Fibroblast of peridontal ligament (primary cell): ENCODE measurements at regions not wholly inside any gene's neighbourhood (a gene's known extent, or its start where the extent isn't known, plus 50 kb on each side); places are given as distances from the start of the nearest gene placed in this dataset.

Experiments
- DNase-seq: peaks from one replicate; pipeline ENCODE4 v3.0.0-alpha.2; 2010; ENCODE audit errors: extremely low read depth

DNA sequence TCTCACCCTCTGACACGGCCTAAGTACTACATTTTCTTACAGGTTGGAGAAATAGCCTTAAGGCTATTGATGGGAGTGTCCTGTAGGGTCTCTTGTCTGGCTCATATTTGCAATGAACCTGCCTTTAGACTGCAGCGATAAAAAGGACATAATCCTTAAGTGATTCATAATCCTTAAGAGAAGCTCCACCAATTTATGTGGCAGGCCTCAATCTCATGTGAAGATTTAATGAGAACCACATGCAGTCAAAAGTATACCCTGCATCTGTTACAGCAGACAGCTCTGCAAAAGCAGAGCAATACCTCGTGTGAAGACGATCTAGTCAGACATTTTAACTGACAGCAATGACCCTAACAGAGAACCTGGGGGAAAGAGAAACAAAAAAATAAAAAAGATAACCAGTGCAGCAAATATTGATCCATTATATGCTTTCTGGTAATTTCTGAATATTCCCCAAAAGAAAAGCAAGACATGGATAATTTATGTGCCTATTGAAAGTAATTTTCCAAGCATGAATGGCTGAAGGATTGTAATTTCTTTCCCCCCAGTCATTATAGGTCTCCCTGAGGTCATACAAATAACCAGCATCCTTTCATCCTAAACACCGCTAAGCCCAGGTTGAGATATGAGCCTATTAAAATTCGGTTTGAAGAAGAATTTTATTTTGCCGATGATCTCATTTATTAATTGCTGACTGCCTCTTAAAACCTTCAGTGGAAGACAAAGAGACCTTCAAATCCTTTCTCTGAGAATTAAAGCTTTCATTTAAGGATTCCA, 321.8 kb upstream of the NBEA start:
- peak; percentile 5 for DNase-seq

DNA sequence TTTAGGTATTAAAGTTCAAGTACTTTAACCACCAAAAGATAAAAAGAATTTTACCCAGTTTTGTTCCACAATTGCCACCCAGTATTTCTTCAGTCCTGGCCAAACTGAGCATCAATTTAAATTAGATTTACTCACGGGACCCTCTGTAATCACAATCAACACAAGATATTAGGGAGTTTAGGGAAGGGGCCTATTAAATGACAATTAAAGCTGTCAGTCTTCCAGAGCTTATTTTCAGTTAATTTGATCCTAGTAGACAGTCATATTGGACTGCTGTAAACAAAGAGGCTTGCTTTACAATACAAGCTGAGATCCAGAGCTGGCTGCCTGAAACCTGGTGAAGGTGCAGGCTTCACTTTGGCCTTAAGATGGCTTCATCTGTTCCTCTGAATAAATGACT, 321.2 kb upstream of the NBEA start:
- no peak for DNase-seq

DNA sequence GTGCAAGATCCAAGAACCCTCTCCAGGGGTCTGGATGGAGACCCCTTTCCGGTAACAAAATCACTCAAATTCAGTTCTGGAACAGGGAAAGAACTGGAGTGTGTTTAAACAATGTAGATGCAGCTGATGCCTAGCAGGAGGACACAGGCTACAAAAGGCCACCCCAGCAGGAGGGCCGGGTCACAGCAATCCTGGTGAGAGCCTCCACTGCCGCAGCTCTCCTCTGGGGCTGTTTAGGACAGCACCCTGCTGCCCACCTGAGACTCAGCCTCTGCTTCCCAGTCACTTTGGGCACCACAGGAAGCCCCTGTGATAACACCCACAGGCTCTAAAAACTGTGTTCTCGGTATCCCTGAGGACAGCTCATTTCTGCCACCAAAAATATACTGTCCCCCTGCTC, 318.7 kb upstream of the NBEA start:
- DNase-seq: no peak

DNA sequence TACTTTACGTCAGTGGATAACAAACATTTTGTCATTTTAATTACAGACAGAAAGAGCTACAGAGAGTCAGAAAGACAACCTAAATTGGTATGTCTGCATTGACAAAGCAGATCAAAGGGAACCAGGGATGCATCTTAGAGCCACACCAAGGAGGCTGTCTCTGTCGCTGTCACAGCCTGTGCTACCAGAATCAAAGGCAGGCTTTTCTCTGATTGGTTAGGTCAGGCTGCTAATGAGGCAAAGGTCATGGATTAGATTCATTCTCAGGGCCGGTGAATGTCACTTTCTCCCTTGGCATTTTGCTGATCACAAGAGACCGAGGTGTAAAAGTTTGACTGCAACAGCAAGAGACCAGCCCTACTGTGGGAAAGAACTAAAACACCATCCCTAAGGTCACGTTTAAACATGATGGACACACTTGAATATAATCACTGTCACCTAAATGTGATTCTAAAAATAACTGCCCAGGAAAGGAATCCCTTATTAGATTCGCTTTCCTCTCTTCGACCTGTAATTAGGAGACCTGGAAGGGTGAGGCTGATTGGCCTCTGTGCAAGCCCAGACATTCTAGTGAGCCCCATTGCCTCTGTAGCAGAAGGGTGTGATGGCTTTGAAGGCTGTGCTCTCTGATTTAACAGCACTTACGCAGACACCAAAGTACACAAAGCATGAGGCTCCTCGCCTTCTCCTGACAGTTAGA, 314.4 kb upstream of the NBEA start:
- no peak for DNase-seq

DNA sequence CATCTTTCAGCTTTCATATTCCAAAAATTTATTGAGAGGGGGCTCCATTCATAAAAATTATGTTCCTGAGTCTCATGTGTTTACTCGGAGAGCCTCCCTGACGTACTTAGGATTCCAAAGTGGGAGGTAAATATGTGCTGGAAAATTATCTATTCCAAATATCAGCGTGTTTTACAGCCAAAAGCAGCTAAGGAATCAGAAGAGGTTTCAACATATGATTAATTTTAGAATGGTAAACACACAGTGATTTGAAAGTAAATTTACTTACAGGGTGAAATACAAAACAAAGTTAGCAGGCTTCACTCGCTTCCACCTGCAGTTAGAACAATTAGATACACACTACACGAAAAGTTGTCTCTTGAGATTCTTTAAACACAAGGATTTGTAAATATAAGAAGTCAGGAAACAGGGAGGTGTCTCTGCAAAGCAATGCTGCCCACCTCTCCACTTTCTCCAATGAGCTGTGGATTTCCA, 313.8 kb upstream of the NBEA start:
- no peak for DNase-seq

DNA sequence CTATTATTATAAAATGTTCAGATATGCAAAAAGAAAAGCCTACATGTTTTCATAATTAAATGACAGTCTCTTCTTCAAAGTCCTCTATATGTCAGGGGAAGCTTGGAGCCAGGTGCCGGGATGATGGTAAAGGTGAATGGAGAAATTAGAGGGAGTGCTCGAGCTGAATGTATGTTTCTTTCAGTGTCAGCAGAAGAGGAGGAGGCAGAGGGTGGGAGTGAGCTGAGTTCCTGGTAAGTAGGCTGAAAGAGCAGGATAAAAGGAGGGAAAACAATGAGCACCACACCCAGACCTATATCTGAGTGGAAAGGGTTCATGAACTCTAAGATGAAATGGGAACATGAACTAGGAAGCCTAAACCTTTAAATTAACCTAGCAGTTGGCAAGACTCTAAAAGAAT, 307.6 kb upstream of the NBEA start:
- DNase-seq: no peak

DNA sequence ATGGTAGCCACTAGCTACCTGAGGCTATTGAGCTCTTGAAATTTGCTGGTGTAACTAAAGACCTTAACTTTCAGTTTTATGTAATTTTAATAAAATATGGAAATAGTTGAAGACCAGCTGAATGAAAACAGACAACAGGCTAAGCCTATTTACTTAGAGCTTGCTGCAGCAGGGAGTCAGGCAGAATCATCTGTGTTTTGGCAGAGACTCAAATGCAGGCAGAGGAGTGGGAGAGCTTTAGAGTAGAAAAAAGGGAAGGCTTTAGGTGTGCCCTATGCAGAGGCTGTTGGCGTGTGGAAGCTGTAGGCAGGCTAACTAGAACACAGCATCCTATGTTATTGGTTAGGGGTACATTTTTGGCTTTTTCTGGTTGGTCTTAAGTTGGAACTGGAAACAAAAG, 304.9 kb upstream of the NBEA start:
- no peak for DNase-seq

DNA sequence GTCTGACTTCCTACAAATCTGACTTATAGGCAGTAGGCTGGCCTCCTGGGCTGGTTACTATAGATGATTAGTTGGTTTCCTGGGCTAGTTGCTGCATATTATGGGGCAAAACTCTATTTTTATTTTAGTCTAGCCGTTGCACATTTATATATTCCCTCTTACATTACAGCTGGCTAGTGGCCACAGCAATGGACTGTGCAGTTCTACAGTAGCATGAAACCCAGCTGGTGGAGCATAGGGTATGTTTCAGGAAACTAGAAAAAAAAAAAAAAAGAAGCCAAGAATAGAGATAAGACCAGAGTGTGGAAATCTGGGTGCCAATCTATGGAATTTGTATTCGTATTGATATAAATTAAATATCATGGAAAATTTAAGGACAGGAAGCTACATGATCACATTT, 304.4 kb upstream of the NBEA start:
- DNase-seq: no peak

DNA sequence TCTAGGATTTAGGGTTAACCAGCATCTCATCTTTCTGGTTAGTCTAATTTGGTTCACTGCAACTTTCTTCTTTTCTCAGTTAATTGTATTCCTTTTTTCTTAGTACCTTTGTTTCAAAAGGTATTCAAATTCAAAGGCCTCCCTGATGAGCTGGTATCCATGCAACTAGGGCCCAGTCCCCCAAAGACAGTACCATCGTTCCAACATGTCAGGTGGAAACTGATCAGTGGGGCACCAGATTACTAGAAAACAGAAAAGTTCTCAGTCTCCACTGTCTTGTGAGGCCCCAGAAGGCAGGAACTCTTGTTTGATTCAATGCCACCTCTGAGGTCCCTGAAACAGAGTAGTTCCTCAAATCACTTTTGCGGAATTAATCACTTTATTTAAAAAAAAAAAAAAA, 303.2 kb upstream of the NBEA start:
- DNase-seq: no peak

DNA sequence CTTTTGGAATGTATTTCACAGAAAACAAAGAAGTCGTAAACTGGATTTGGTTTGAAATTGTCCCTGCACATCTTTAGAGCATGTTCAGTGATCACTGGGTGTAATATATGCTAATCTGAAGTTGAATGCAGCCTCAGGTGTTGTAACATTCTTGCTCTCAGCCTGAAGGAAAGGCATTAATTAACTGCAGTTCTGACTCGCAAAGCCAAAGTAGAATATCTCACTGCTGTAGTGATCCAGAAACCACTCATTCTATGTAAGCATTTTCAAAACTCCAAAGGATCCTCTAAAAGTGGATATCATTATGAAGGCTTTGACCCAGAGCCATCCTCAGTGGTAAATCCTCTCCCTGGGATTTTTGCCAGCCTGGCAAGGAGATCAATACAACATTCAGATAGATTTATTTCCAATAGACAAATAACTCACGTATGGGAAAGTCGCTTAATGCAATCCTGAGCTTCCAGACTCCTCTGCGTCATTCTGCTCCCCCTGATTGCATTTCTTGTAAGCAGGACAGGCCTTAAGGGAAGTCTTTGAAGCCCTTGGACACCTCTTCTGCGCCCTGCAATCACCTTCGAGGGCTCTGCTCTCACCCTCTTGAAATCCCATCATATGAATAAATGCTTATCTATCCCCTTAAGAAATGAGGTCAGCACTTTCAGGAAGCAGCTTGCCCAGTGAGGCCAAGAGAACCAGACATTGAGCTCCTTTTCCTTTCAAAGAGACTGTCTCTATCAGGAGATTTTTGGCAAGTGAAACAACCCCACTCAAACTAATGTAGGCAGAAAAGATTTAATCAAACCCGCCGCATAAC, 301.7 kb upstream of the NBEA start:
- no peak for DNase-seq

DNA sequence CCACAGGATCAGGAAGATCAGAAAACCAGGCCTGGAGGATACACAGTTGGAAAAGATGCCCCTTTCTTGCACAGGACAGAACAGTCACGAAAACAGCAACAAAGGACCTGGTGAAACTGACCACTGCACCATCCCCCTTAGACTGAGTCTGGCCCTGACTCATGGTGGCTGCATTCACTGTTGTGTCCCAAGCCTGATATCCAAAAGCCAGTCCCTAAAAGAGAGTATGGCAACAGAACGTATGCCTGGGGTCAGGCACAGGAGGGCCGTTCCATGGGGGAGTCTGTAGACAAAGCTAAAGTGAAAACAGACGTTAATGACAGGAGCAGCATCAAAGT, 301.1 kb upstream of the NBEA start:
- no peak for DNase-seq

DNA sequence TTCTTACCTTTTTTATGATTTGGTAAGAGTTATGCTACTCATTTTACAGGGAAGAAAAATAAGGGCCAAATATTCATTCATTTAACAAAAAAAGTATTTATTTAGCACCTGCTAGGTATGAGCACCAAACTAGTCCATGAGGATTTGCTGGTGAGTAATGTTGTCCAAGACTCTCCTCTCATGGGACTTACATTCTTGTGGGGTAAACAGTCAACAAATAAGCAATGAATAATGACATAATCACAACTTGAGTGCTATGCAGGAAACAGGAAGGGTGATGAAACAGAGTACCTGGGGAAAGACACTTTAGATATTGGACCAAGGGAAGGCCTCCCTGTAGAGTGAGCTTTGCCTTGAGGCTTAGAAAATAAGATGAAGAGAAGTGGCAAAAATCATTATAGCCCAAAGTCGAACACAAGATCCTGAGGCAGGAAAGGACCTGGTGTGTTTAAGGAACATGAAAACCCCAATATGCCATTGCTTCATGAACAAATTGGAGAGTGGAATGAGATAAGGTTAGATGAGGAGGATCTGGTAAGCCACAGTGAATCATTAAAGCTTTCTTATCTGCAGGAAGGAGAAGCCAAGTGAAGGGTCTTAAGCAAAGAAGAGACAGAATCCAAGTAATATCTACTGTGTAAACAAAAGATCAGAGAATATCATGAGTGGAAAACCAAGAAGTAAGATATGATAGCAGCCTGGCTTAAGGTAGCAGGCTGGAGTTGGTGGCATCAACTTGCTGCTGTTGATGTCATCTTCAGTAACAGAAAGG, 294.5 kb upstream of the NBEA start:
- DNase-seq: no peak

DNA sequence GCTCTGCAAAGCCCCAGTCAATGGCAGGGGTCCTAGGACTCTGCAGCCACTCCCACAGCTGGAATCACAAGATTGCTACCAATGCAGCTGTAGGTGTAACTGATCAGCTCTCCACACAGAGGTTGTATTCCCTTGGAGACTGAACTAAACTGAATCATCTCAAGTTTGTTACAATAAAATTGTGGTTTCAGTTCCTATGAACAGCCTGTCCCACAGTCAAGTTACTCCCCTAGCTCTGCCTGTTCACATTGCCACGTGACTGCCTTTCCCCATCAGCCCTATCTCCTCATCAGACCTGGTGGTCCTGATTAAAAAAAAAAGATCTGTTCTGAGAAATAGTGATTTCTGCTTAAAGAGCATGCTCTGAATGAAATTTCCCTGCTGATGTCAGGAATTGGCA, 287.9 kb upstream of the NBEA start:
- DNase-seq: no peak

DNA sequence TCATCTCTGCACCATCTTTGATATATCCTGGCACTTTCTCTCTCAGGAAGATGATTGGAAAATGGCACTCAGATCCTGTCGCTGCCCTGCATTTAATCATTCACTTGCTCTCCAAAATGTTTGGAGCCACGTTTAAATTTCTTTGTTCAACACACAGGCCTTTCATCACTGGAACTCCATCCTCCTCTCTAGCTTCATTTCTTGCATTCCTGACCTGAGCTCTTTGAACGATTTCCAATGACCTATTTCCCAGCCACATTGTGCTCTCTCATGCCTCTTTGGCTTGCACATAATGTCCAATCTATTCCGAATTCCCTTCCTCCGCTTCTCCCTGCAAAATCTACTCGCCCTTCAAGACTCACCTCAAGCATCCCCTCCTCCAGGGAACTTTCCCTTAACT, 287.4 kb upstream of the NBEA start:
- DNase-seq: no peak

DNA sequence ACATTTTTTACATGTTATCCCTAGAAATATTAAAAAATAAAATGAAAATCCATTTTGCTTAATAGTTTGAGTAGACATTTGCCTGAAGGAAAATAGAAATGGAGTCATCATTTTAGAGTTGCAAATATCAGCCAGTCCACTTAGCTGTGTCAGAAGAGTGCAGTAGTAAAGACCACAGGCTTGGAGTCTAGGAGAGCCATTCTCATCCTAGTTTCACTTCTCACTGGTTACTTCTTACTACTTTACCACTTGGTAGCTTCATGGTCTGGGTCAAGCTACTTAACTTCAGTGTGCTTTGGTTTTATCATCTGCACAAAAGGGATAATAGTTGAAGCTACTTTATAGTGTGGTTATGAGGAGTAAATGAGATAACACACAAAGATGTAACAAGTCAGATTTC, 286.5 kb upstream of the NBEA start:
- DNase-seq: no peak

DNA sequence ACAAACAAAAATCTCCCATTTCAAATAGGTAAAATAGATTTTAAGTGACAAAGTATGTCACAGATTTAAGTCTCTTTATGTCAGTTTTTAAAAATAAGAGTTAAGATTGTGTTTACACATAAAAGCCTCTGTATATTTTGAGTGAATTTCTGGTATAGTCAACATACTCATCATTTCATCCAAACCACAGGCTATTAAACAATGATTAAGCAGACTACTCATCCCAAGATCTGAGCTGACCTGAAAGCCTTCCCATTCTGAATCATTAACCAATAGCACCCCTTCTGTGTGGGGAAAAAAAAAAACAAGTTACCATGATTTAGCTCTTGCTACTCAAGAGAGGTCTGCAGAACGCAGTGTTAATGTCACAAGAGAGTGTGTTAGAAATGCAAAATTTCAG, 284.4 kb upstream of the NBEA start:
- DNase-seq: peak; percentile 7

DNA sequence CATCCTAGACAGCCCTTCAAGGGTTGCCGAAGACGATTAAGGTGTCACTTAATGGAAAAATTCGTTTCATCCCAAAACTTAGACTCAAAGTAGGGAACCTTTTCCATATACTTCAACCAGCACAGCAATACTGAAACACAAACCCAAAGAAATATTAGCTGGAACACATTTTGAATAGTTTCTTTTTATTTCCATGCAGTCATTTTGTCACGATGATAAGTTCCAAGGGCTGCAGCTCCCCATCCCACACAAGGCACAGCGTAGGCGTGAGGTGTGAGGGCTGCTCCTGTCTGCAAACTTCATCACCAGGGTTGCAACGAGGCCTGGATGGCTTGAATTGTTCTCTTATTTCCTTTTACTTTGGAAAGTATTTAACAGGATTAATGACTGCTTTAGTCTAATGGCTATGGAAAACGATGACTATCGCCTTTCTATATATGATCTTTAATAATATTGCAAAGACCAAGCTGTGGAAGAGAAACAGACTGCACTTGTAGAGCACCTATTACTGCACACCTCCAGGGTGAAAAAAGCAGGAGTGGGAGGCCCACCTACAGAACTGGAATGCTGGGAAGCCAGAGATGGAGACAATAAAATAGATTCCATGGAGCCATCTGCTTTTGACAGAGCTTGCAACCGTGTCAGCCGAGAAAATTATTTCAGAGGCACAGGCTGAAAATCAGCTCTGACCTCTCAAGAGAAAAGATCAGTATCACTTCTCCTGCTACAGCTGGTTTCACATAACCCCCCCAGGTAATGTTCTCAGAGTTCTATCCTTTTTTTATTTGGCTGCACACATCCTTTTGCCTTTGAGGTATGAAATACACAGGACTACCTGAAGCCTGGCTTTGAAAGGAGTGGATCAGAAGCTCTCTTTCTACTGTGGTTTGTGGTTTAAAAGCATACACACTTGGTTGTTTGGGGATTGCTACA, 274.5 kb upstream of the NBEA start:
- DNase-seq: no peak

DNA sequence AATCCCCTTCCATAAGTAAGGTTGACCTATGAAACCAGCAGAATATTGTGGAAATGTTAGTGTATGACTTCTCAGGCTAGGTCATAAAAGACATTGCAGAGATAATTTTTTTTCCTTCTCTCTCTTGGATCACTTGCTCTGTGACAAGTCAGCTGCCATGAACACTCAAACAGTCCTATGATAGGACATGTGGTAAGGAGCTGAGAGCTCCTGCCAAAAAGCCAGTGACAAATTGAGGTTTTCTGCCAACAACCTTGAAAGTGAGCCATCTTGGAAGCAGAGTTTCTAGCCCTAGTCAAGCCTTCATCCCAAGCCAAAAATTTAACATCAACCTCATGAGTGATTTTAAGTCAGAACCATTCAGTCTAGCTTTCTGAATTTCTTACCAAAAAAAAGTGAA, 270.9 kb upstream of the NBEA start:
- DNase-seq: no peak

DNA sequence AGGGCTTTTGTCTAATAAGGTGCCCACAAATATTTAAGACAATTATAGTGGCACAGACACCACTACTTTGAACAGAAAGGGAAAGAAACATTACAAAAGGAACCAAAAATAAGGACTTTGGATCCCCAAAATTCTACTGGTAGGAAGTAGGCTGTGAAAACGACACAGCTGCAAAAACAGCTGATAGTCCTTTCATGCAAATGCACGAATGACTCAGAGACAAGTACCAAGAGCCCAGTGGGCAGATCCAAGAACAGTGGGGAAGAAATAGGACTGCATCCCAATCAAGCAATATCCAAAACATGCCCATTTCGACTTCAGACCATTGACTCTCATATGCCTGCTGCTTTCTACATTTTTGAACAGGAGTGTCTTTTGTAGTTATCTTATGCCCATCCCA, 269.4 kb upstream of the NBEA start:
- no peak for DNase-seq

DNA sequence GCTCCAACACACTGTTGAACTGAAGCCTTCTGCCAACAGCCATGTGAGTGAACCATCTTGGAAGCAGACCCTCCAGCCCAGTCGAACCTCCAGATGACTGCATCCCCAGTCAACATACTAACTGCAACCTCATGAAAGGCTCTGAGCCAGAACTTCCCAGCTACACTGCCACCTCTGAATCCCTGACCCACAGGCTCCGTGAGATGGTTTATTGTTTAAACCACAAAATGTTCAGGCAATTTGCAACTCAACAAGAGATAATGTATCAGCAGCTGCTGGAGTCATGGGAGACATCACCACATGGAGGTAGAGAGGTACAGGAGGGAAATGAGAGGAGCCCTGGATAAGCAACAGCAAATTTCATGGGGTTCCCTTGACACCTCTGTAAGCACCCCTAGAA, 266.4 kb upstream of the NBEA start:
- no peak for DNase-seq

DNA sequence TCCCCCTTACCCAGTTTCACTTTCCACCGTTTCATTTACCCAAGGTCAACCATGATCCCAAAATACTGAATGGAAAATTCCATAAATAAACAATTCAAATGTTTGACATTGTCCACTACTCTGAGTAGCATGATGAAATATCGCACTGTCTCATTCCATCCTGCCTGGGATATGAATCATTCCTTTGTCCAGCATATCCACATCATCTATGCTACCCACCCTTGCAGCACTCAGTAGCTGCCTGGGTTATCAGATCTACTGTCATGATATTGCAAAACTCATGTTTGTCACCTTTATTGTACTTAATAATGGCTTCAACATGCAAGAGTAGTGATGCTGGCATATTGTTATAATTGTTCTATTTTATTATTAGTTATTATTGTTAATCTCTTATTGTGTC, 263.9 kb upstream of the NBEA start:
- peak; percentile 1 for DNase-seq
